GM18858 (cell line): ENCODE measurements at regions not wholly inside any gene's neighbourhood (a gene's known extent, or its start where the extent isn't known, plus 50 kb on each side); places are given as distances from the start of the nearest gene placed in this dataset.
"Not testable (repeated sequence)": the region's sequence is repeated elsewhere in the genome, so short reads cannot be mapped to it uniquely, and the experiment has no call there.

Experiments used
- ATAC-seq: cut with Tn5 transposase; IDR thresholded peaks from one replicate; pipeline ENCODE4 v1.9.1; 2021; ENCODE audit not compliant: unreplicated experiment

- not testable (repeated sequence) for ATAC-seq
Observed at GRCh38 chr1:146883190-146883589, 54.9 kb upstream of the NBPF12 start.

- not testable (repeated sequence) for ATAC-seq
Observed at GRCh38 chr1:146881096-146881495, 57.0 kb upstream of the NBPF12 start.

DNA sequence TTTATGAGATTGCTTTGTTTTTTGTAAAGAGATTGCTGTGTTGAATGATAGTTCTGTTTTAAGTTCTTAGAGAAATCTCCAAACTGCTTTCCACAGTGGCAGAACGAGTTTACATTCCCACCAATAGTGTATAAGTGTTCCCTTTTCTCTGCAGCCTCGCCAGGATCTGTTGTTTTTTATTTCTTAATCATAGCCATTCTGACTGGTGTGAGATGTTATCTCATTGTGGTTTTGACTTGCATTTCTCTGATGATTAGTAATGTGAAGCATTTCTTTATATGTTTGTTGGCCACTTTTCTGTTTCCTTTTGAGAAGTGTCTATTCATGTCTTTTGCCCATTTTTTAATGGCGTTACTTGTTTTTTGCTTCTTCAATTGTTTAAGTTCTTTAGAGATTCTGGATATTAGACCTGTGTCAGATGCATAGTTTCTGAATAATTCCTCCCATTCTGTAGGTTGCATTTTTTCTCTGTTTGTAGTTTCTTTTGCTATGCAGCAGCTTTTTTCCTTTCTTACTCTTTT lies 74.3 kb upstream of the NBPF12 start:
- not testable (repeated sequence) for ATAC-seq

- not testable (repeated sequence) for ATAC-seq
Observed at GRCh38 chr1:146853147-146853546, 85.0 kb upstream of the NBPF12 start.

- ATAC-seq: not testable (repeated sequence)
Observed at GRCh38 chr1:146850352-146850889, 87.7 kb upstream of the NBPF12 start.

- not testable (repeated sequence) for ATAC-seq
Observed at GRCh38 chr1:146838725-146839124, 99.4 kb upstream of the NBPF12 start.

DNA sequence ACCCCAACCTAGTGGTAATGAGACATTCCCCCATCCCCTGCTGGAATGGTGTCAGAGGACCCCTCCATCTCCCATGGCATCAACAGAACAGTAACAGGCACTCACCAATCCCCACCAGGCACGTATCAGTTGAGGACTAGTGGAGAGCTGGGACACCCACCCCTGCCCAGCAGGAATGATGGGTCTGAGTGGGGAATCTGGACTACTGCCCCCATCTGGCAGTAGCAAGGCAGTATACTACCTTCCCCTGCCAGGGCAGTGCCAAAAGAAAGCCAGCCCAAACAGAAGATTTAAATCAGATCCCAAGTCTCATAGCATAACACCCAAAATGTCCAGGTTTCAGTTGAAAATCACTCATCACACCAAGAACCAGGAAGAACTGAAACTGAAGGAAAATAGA lies 111.2 kb upstream of the NBPF12 start:
- not testable (repeated sequence) for ATAC-seq

GRCh38 chr1:146794236-146794635 lies 143.9 kb upstream of the NBPF12 start:
- not testable (repeated sequence) for ATAC-seq

DNA sequence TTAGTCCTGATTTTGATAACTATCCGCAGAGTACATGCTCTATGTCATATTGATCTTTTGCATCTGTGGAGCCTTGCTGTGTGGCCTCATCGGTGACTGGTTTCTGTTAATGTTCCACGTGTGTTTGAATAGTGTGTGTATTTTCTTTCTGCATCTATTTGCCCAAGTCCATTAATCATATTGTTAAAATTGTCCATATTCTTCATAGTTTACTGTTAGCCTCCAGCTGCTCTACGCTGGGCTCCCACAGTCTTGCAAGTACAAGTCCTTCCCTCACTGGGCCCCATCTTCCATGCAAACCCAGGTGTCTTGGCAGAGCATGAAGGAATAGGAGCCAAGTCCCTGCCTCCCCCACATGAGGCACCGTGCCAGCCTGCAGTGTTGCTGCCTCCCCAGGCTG lies 145.4 kb upstream of the NBPF12 start:
- not testable (repeated sequence) for ATAC-seq

DNA sequence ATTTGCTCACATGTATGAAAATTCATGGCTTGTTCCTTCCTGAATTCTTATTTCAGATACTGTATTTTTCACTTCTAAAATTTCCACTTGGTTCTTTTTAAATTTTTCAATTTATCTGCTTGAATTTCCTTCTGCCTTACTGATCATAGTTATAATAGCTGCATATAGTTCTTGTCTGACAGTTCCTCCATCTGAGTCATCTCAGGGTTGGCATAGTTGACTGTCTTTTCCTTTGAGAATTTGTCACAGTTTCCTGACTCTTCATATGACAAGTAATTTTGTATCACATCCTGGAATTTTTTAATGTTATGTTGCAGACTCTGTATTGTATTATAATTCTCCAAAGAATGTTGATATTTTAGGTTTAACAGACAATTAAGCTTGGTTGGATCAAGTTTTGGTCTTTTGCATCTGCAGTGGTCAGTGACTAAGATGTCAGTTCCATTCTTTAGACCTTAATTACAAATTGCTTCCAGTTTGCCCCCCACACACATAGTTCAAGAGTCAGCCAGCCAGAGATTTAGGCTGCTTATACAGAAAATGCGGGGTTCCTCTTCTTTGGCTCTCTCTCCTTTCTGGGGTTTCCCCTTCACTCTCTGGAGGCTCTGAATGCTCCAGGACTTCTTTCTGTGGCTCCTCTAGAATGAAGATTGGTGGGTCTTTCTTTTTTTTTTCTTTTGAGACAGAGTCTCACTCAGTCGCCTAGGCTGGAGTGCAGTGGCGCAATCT lies 153.7 kb upstream of the NBPF12 start:
- ATAC-seq: not testable (repeated sequence)

- not testable (repeated sequence) for ATAC-seq
Observed at GRCh38 chr1:146781235-146781634, 156.9 kb upstream of the NBPF12 start.

GRCh38 chr1:146777826-146778602 lies 160.1 kb upstream of the NBPF12 start:
- ATAC-seq: not testable (repeated sequence)

DNA sequence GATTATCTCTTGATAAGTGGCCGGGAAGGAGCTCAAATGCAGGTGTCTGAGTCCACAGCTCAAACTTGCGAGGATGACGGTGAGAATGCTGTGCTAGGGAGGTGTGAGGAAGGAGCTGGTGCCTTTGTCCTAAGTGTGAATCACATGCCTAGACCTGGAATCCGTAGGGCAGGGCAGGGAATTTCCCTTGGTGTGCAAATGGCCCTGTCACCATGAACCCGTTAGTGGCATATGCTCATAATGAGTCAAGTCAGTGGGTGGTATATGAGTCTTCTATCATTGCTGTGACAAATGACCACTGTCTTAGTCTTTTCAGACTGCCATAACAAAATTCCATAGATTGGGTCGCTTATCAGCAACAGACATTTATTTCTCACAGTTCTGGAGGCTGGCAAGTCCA lies 163.1 kb upstream of the NBPF12 start:
- not testable (repeated sequence) for ATAC-seq

DNA sequence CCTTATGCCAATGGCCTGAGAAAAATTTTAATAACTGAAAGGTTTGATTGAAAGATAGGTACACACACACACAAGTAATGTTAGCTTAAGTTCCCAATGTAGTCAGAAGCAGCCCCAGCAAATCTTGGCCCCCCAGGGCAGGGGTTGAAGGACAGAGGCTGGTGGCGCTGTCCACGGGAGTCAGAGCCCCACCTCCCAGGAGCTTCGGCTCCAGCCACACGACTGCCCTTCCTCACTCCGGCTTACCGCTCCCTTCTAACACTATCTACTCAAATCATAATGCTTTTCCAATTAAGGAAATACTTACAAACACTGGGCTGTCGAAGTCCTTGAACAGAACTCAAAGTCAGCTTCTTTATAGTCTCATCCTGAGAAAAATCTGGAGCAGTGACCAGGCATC lies 163.9 kb upstream of the NBPF12 start:
- ATAC-seq: not testable (repeated sequence)

DNA sequence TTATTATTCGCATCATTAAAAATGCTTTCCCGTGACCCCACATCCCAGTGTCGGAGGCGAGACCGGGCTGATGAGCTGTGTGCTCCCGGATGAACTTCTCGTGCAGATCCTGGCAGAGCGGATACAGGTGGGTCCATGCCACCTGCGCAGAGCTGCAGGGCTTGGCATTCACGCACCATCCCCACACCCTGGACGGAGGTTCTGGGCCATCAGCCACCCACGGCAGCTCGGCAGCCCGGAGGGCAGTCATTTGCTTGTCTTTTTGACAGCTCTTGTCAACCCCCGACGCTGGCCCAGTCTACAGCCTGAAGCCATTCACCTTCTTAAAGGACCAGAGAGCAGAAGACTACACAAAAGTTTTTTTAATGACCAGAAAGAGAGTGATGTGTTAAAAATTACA lies 166.7 kb upstream of the NBPF12 start:
- not testable (repeated sequence) for ATAC-seq

DNA sequence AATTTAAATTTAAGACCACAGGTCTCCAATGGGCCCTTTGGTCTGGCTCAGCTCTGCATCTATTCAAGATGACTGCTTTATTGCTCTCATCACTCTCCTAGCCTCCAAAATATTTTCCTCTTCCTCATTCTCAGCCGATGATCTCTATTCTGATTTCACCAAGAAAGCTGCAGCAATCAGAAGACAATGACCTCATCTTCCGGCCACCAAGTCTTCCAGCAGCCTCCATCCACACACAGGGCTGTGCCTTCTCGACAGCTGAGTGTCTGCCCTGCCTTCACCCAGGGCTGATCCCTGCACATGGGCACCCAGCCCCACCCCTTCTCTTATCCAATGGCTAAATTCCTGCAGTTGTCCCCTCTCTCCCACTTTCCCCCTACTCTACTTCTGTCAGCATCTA lies 167.1 kb upstream of the NBPF12 start:
- ATAC-seq: not testable (repeated sequence)

DNA sequence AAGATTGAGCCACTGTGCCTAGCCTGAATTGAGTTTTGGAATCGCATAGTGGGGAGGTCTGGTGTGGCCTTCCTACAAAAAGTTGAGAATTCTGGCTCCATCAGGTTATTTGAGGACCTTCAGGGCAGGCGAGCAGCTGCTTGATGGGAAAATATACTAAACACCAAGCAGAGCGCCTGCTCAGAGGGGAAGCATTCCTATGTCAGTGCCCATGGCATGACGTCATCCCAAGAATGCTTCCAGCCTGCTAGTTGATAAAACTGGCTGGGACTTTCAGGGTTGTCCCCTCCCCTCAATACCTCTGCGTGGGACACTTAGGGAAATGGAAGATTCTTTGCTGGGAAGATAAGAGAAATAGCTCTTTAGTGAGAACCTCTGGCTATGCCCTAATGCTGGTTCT lies 174.9 kb upstream of the NBPF12 start:
- ATAC-seq: not testable (repeated sequence)

DNA sequence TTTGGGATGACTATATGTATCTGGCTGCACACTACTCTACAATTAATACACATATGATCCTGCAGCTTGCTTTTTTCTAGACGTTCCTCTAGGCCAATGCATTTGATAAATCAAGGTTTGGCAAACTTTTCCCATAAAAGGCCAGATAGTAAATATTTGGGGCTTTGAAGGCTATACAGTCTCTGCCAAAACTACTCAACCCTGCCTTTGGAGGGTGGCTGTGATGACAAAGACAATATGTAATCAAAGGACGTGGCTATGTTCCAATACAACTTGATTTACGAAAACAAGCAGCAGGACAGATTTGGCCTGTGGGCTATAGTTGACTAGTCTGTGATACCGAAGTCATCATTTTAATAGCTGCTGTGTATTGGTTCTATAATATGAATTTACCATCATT lies 181.3 kb upstream of the NBPF12 start:
- not testable (repeated sequence) for ATAC-seq

DNA sequence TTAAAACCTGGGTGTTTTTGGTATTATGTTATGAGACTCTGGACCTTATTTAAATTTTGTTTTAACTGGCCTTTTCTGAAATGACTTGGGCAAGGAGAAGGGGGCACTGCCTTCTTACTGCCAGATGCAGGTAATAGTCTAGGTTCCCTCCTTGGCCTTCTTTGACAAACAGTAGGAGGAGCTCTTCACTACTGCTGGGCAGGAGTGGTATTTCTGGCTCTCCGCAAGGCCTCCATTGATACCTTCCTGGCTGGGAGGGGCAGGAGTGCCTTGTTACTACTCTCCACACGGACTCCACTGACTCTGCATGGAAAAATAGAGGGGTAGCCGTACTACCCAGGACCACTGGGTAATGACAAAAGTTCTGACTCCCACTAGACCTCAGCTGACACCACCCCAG lies 189.4 kb upstream of the NBPF12 start:
- not testable (repeated sequence) for ATAC-seq

DNA sequence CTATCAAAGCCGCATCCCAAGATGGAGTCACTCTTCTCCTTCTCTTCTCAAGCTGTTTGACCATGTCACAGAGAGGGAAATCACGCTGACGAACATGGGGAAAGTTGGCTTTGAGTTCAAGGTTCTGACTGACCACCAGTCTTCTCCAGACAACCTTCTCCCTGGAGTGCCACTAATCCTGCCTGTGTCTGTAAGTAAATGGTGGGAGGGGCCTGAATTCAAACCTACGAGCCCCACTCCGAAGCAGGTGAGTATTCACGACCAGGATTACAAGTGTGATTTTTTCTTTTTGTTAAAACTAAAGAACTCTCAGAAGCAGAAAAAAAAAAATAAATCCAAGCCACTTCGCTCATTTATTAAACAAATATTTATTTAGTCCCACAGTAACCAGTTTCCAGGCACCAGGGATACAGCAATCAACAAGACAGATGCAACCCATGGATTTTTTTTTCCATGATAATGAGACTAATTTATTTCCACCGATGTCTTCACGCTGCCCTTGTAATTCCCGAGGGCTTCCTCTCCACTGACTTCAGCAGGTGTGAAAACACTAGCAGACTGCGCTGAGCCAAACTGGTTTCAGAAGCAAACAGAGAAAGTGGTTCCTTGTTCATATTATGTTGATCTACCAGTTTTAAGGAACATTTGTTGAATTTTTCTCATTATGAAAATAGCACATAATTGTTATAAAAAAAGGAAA lies 206.0 kb upstream of the NBPF12 start:
- not testable (repeated sequence) for ATAC-seq
